ENCODE measurements at regions not wholly inside any gene's neighbourhood (a gene's known extent, or its start where the extent isn't known, plus 50 kb on each side); places are given as distances from the start of the nearest gene placed in this dataset.

DNA sequence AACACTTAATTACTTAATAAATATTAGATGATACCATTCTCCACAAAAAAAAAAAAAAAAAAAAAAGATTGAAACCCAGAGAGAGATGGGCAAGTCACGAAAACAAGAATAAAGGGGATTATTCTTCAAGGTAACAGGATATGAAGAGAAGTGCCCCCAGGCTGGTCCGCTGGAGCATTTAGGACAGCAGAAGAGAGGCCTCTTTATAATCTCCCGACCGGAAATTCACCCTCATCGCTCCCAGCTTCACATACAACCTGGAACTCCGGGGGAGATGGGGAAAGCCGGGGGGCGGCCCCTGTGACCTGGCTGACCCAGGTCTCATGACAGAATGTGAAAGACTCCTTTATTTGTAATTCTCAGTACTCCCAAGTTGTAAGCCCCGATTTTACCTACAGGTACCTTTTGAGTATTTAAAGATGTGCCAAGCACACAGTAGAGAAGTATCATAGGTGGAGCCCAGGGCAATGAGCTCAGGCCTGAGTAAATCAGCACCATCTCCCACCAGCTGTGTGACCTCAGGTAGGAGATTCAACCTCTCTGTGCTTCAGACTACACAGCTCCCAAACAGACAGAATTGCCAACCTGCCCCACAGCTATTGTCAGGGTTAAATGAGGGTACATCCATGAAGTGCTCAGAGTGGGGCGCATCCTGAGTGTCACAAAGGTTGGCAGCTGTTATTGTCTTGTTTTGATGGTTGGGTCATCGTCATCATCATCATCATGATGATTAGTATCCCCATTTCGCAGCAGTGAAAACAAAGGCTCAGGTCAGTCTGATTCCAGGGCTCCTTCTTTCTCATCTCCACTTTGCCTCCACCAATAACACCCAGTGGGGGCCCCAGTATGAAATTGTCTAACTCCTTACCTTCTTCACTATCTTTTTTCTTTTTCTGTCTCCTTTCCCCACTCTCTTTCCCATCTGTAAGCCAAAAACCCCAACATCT lies 148.4 kb downstream of the PSMG1 start:
- peaks cover 4 to 15% (median 6%) of the 10 kb centered on the region in 4 donors for H3K4me1 ChIP-seq (ENCODE audit: control insufficient read depth in 4 of 4, insufficient read depth in 4 of 4, low read length in 3 of 4)
- no peak overlapping the region for H3K4me3 ChIP-seq (ENCODE audit: low read depth in 1 of 3, low read length in 3 of 3)
- H3K9me3 ChIP-seq (ENCODE audit: control insufficient read depth in 4 of 4, low read length in 3 of 4), result no peaks in the 10 kb centered on the region
- H3K27ac ChIP-seq (ENCODE audit: low read depth in 1 of 2, low read length in 2 of 2), result peak overlapping the region; percentile 86 to 91
- TF ChIP-seq, protein P1, sequence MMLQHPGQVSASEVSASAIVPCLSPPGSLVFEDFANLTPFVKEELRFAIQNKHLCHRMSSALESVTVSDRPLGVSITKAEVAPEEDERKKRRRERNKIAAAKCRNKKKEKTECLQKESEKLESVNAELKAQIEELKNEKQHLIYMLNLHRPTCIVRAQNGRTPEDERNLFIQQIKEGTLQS (IDR thresholded peaks at IDR 0.05), result no peak
- TF ChIP-seq, protein P2, sequence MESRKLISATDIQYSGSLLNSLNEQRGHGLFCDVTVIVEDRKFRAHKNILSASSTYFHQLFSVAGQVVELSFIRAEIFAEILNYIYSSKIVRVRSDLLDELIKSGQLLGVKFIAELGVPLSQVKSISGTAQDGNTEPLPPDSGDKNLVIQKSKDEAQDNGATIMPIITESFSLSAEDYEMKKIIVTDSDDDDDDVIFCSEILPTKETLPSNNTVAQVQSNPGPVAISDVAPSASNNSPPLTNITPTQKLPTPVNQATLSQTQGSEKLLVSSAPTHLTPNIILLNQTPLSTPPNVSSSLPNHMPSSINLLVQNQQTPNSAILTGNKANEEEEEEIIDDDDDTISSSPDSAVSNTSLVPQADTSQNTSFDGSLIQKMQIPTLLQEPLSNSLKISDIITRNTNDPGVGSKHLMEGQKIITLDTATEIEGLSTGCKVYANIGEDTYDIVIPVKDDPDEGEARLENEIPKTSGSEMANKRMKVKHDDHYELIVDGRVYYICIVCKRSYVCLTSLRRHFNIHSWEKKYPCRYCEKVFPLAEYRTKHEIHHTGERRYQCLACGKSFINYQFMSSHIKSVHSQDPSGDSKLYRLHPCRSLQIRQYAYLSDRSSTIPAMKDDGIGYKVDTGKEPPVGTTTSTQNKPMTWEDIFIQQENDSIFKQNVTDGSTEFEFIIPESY (IDR thresholded peaks at IDR 0.05), result no peak
- TF ChIP-seq TAF1 (conservative IDR thresholded peaks at IDR 0.05) (no peak), GABPA (IDR thresholded peaks at IDR 0.05 in 1 of 2, conservative IDR thresholded peaks at IDR 0.05 in 1 of 2) (no peak), JUND (IDR thresholded peaks at IDR 0.05) (no peak), RAD21 (IDR thresholded peaks at IDR 0.05) (no peak), YY1 (IDR thresholded peaks at IDR 0.05) (no peak), FOXA1 (IDR thresholded peaks at IDR 0.05) (no peak)
- TF ChIP-seq, protein P3, sequence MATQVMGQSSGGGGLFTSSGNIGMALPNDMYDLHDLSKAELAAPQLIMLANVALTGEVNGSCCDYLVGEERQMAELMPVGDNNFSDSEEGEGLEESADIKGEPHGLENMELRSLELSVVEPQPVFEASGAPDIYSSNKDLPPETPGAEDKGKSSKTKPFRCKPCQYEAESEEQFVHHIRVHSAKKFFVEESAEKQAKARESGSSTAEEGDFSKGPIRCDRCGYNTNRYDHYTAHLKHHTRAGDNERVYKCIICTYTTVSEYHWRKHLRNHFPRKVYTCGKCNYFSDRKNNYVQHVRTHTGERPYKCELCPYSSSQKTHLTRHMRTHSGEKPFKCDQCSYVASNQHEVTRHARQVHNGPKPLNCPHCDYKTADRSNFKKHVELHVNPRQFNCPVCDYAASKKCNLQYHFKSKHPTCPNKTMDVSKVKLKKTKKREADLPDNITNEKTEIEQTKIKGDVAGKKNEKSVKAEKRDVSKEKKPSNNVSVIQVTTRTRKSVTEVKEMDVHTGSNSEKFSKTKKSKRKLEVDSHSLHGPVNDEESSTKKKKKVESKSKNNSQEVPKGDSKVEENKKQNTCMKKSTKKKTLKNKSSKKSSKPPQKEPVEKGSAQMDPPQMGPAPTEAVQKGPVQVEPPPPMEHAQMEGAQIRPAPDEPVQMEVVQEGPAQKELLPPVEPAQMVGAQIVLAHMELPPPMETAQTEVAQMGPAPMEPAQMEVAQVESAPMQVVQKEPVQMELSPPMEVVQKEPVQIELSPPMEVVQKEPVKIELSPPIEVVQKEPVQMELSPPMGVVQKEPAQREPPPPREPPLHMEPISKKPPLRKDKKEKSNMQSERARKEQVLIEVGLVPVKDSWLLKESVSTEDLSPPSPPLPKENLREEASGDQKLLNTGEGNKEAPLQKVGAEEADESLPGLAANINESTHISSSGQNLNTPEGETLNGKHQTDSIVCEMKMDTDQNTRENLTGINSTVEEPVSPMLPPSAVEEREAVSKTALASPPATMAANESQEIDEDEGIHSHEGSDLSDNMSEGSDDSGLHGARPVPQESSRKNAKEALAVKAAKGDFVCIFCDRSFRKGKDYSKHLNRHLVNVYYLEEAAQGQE (IDR thresholded peaks at IDR 0.05), result no peak
- H3K9ac ChIP-seq (ENCODE audit: low read depth in 1 of 2, low read length in 2 of 2), result peak overlapping the region; percentile 10 to 42
- no peak for DNase-seq (ENCODE audit: low spot score)
- 60% methylated on average over 12 of the region's 12 CpGs for WGBS
- no peaks in the 10 kb centered on the region for H3K36me3 ChIP-seq (ENCODE audit: control insufficient read depth in 4 of 4, insufficient read depth in 3 of 4, low read depth in 1 of 4, low read length in 3 of 4)
- H3K27me3 ChIP-seq (ENCODE audit: control insufficient read depth in 4 of 4, insufficient read depth in 4 of 4, low read length in 3 of 4), result no peaks in the 10 kb centered on the region

DNA sequence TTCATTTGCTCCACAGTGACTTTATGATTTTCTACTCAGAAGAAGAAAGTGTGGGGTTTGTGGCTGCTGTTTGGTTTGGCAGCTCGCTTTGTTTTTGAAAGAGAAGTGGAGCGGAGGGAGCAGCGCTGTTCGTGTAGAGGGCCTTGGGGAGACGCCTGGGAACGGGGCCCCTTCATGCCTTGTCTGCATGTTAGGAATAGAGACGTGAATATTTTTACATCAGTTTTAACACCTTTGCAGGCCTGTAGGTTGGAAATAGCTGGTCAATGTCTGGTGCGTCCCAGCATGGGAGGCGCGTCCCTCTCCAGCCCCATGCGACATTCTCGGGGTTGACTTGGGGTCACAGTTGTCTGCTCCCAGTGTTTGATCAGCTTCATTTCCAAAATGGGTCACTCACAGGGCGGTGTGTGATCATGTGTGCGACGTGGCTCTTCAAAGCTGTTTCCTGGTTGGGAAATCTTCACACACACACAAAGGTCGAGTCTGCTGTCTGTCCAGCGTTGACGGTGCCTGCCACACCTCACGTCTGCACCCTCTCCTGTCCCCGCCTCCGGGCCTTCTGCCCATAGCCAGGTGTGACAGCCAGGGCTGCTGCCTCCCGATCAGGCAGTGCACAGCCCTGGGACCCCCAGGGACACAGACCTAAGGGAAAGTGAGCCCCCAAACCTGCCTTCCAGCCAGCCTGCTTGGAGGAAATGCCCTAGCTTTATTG lies 149.2 kb downstream of the PSMG1 start:
- peak; percentile 64 for DNase-seq (ENCODE audit: low spot score)
- peak overlapping the region in 1 of 2 donors; percentile 58 for H3K9ac ChIP-seq (ENCODE audit: low read depth in 1 of 2, low read length in 2 of 2)
- no peaks in the 10 kb centered on the region for H3K9me3 ChIP-seq (ENCODE audit: control insufficient read depth in 4 of 4, low read length in 3 of 4)
- H3K27me3 ChIP-seq (ENCODE audit: control insufficient read depth in 4 of 4, insufficient read depth in 4 of 4, low read length in 3 of 4), result no peaks in the 10 kb centered on the region
- peaks cover under 1 to 12% (median 3%) of the 10 kb centered on the region in 4 donors for H3K4me1 ChIP-seq (ENCODE audit: control insufficient read depth in 4 of 4, insufficient read depth in 4 of 4, low read length in 3 of 4)
- H3K27ac ChIP-seq (ENCODE audit: low read depth in 1 of 2, low read length in 2 of 2), result peak overlapping the region; percentile 86 to 91
- H3K36me3 ChIP-seq (ENCODE audit: control insufficient read depth in 4 of 4, insufficient read depth in 3 of 4, low read depth in 1 of 4, low read length in 3 of 4), result no peaks in the 10 kb centered on the region
- no peak overlapping the region for H3K4me3 ChIP-seq (ENCODE audit: low read depth in 1 of 3, low read length in 3 of 3)
- WGBS, result 18% methylated on average over 22 of the region's 22 CpGs
- TF ChIP-seq EGR1 (IDR thresholded peaks at IDR 0.05; ENCODE audit: low read depth in 2 of 2) (peak in 1 of 2 donors; percentile 87), RXRA (IDR thresholded peaks at IDR 0.05) (peak; percentile 99 to 100), HNF4A (conservative IDR thresholded peaks at IDR 0.05) (peak; percentile 81 to 90), JUND (IDR thresholded peaks at IDR 0.05) (peak; percentile 45 to 90), SP1 (IDR thresholded peaks at IDR 0.05) (peak; percentile 95), YY1 (IDR thresholded peaks at IDR 0.05) (peak; percentile 92), GABPA (IDR thresholded peaks at IDR 0.05 in 1 of 2, conservative IDR thresholded peaks at IDR 0.05 in 1 of 2) (peak in 1 of 2 donors; percentile 54), FOXA1 (IDR thresholded peaks at IDR 0.05) (peak; percentile 91), NR2F2 (IDR thresholded peaks at IDR 0.05) (peak; percentile 66), HNF4G (IDR thresholded peaks at IDR 0.05) (peak; percentile 43), RAD21 (IDR thresholded peaks at IDR 0.05) (peak; percentile 70 to 73)
- TF ChIP-seq, protein P2 (IDR thresholded peaks at IDR 0.05), result peak; percentile 93
- TF ChIP-seq, protein P4, sequence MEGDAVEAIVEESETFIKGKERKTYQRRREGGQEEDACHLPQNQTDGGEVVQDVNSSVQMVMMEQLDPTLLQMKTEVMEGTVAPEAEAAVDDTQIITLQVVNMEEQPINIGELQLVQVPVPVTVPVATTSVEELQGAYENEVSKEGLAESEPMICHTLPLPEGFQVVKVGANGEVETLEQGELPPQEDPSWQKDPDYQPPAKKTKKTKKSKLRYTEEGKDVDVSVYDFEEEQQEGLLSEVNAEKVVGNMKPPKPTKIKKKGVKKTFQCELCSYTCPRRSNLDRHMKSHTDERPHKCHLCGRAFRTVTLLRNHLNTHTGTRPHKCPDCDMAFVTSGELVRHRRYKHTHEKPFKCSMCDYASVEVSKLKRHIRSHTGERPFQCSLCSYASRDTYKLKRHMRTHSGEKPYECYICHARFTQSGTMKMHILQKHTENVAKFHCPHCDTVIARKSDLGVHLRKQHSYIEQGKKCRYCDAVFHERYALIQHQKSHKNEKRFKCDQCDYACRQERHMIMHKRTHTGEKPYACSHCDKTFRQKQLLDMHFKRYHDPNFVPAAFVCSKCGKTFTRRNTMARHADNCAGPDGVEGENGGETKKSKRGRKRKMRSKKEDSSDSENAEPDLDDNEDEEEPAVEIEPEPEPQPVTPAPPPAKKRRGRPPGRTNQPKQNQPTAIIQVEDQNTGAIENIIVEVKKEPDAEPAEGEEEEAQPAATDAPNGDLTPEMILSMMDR (IDR thresholded peaks at IDR 0.05; ENCODE audit: low read depth, low read length, missing input control), result peak; percentile 23
- TF ChIP-seq, protein P5, sequence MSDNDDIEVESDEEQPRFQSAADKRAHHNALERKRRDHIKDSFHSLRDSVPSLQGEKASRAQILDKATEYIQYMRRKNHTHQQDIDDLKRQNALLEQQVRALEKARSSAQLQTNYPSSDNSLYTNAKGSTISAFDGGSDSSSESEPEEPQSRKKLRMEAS (IDR thresholded peaks at IDR 0.05), result peak; percentile 95
- TF ChIP-seq, protein P1 (IDR thresholded peaks at IDR 0.05), result peak; percentile 30
